VCaP (cell line): ENCODE measurements at regions not wholly inside any gene's neighbourhood (a gene's known extent, or its start where the extent isn't known, plus 50 kb on each side); places are given as distances from the start of the nearest gene placed in this dataset.

Experiments used
- H3K27ac ChIP-seq: fragments of 450-650 bp; 2 replicates; pipeline ENCODE4 v1.5.1; 2017
- CTCF ChIP-seq: fragments of 450-650 bp; conservative IDR thresholded peaks from 2 replicates; pipeline ENCODE4 v1.5.1; 2017; ENCODE audit warnings: mild to moderate bottlenecking, moderate library complexity

- no peak for TF ChIP-seq CTCF
- no peak overlapping the region for H3K27ac ChIP-seq
Observed at GRCh38 chr5:20618340-20618739, 630.3 kb upstream of the CDH18 start.

GRCh38 chr5:20617841-20618240 lies 629.8 kb upstream of the CDH18 start:
- no peak overlapping the region for H3K27ac ChIP-seq
- no peak for TF ChIP-seq CTCF

- H3K27ac ChIP-seq = no peak overlapping the region
Observed at GRCh38 chr5:20615888-20616563, 628.0 kb upstream of the CDH18 start.

GRCh38 chr5:20611620-20612019 lies 623.6 kb upstream of the CDH18 start:
- no peak overlapping the region for H3K27ac ChIP-seq
- TF ChIP-seq CTCF = no peak

More at GRCh38 chr5:20615888-20616563, 628.0 kb upstream of the CDH18 start:
- no peak for TF ChIP-seq CTCF

GRCh38 chr5:20610681-20611080 lies 622.7 kb upstream of the CDH18 start:
- TF ChIP-seq CTCF = no peak
- no peak overlapping the region for H3K27ac ChIP-seq

- no peak for TF ChIP-seq CTCF
Observed at GRCh38 chr5:20609126-20609525, 621.1 kb upstream of the CDH18 start.

GRCh38 chr5:20608567-20608966 lies 620.6 kb upstream of the CDH18 start:
- no peak overlapping the region for H3K27ac ChIP-seq
- no peak for TF ChIP-seq CTCF

More at GRCh38 chr5:20609126-20609525, 621.1 kb upstream of the CDH18 start:
- no peak overlapping the region for H3K27ac ChIP-seq
